Mesenchymal stem cell (in vitro differentiated cells and primary cell): ENCODE measurements at regions not wholly inside any gene's neighbourhood (a gene's known extent, or its start where the extent isn't known, plus 50 kb on each side); places are given as distances from the start of the nearest gene placed in this dataset.

Experiments
- DNase-seq: peaks from one replicate; pipeline ENCODE4 v3.0.0-alpha.2; 2013
- H2AFZ ChIP-seq: one replicate; pipeline ENCODE4 v1.6.1; 2013; ENCODE audit warnings: low read depth, mild to moderate bottlenecking, control low read depth, inconsistent platforms, low read length, moderate library complexity
- H2AK5ac ChIP-seq: 2 replicates; pipeline ENCODE4 v1.6.1; 2013; ENCODE audit warnings: low read length, moderate library complexity, mild to moderate bottlenecking, inconsistent platforms; ENCODE audit not compliant: severe bottlenecking
- H2BK120ac ChIP-seq: one replicate; pipeline ENCODE4 v1.6.1; 2013; ENCODE audit warnings: low read depth, mild to moderate bottlenecking, inconsistent platforms, low read length, moderate library complexity
- H2BK12ac ChIP-seq, 2 experiments: one replicate each; pipeline ENCODE4 v1.6.1; 2013; ENCODE audit warnings: inconsistent platforms in 2 of 2, low read length in 2 of 2, mild to moderate bottlenecking in 2 of 2, moderate library complexity in 2 of 2, control low read depth in 1 of 2
- H2BK15ac ChIP-seq: one replicate; pipeline ENCODE4 v1.6.1; 2013; ENCODE audit warnings: mild to moderate bottlenecking, low read depth, inconsistent platforms; ENCODE audit not compliant: poor library complexity, severe bottlenecking
- H2BK5ac ChIP-seq: 2 replicates; pipeline ENCODE4 v1.6.1; 2013; ENCODE audit warnings: low read depth, mild to moderate bottlenecking, low read length, control low read depth, inconsistent platforms; ENCODE audit not compliant: poor library complexity, severe bottlenecking
- H3K14ac ChIP-seq, 2 experiments: one replicate each; pipeline ENCODE4 v1.6.1; 2013; ENCODE audit warnings: inconsistent platforms in 2 of 2, low read length in 2 of 2, control low read depth in 1 of 2, mild to moderate bottlenecking in 1 of 2, moderate library complexity in 1 of 2
- H3K18ac ChIP-seq, 2 experiments: one replicate each; pipeline ENCODE4 v1.6.1; 2013; ENCODE audit warnings: inconsistent platforms in 2 of 2, low read length in 2 of 2, control low read depth in 1 of 2, low read depth in 1 of 2, mild to moderate bottlenecking in 1 of 2
- H3K23ac ChIP-seq, 2 experiments: one replicate each; pipeline ENCODE4 v1.6.1; 2013; ENCODE audit warnings: inconsistent platforms in 2 of 2, low read length in 2 of 2, mild to moderate bottlenecking in 2 of 2, moderate library complexity in 2 of 2, control low read depth in 1 of 2
- H3K27ac ChIP-seq: 2 replicates; pipeline ENCODE4 v1.5.1; 2013; ENCODE audit warnings: mild to moderate bottlenecking, moderate library complexity, low read length, control low read depth, inconsistent platforms; ENCODE audit not compliant: poor library complexity, severe bottlenecking
- H3K27me3 ChIP-seq, 2 experiments: 2 replicates each; pipeline versions ENCODE4 v1.6.1 to v1.7.0; 2013; ENCODE audit warnings: low read length in 2 of 2, mild to moderate bottlenecking in 2 of 2, moderate library complexity in 2 of 2, control low read depth in 1 of 2, inconsistent platforms in 1 of 2; ENCODE audit not compliant: control insufficient read depth in 1 of 2, insufficient read depth in 1 of 2
- H3K36me3 ChIP-seq, 2 experiments: 2 replicates each; pipeline versions ENCODE4 v1.6.1 to v1.7.0; 2013; ENCODE audit warnings: low read length in 2 of 2, control low read depth in 1 of 2, inconsistent platforms in 1 of 2, low read depth in 1 of 2, mild to moderate bottlenecking in 1 of 2; ENCODE audit not compliant: insufficient read depth in 2 of 2, control insufficient read depth in 1 of 2
- H3K4ac ChIP-seq, 2 experiments: one replicate each; pipeline ENCODE4 v1.6.1; 2013; ENCODE audit warnings: inconsistent platforms in 2 of 2, low read length in 2 of 2, mild to moderate bottlenecking in 2 of 2, moderate library complexity in 2 of 2, control low read depth in 1 of 2, low read depth in 1 of 2
- H3K4me1 ChIP-seq: 2 replicates; pipeline ENCODE4 v1.6.1; 2013; ENCODE audit warnings: low read depth, low read length, control low read depth; ENCODE audit not compliant: control insufficient read depth, insufficient read depth
- H3K4me2 ChIP-seq: 2 replicates; pipeline ENCODE4 v1.6.1; 2013; ENCODE audit warnings: low read length, mild to moderate bottlenecking, inconsistent platforms; ENCODE audit not compliant: poor library complexity, severe bottlenecking
- H3K4me3 ChIP-seq, 2 experiments: 2 replicates each; pipeline versions ENCODE4 v1.5.1 to v1.7.0; 2013; ENCODE audit warnings: low read length in 2 of 2, mild to moderate bottlenecking in 2 of 2, control low read depth in 1 of 2, low read depth in 1 of 2; ENCODE audit not compliant: insufficient read depth in 1 of 2
- H3K79me1 ChIP-seq: replicated peaks from 2 replicates; pipeline ENCODE4 v1.6.1; 2013; ENCODE audit warnings: mild to moderate bottlenecking, control low read depth, low read length, inconsistent platforms; ENCODE audit not compliant: poor library complexity, severe bottlenecking
- H3K9ac ChIP-seq: 2 replicates; pipeline ENCODE4 v1.7.0; 2013; ENCODE audit warnings: mild to moderate bottlenecking, low read length, moderate library complexity
- H3K9me3 ChIP-seq: 2 replicates; pipeline ENCODE4 v1.7.0; 2013; ENCODE audit warnings: mild to moderate bottlenecking, low read length; ENCODE audit not compliant: control insufficient read depth
- H4K8ac ChIP-seq: one replicate; pipeline ENCODE4 v1.6.1; 2013; ENCODE audit warnings: inconsistent platforms, mild to moderate bottlenecking, low read length, moderate library complexity
- H4K91ac ChIP-seq: one replicate; pipeline ENCODE4 v1.6.1; 2013; ENCODE audit warnings: mild to moderate bottlenecking, low read length, inconsistent platforms
- WGBS: methylation state at CpG from one replicate; pipeline ENCODE4 v1.1.7; 2013; ENCODE audit warnings: mixed read lengths; 5-methylcytosine and 5-hydroxymethylcytosine counted together

DNA sequence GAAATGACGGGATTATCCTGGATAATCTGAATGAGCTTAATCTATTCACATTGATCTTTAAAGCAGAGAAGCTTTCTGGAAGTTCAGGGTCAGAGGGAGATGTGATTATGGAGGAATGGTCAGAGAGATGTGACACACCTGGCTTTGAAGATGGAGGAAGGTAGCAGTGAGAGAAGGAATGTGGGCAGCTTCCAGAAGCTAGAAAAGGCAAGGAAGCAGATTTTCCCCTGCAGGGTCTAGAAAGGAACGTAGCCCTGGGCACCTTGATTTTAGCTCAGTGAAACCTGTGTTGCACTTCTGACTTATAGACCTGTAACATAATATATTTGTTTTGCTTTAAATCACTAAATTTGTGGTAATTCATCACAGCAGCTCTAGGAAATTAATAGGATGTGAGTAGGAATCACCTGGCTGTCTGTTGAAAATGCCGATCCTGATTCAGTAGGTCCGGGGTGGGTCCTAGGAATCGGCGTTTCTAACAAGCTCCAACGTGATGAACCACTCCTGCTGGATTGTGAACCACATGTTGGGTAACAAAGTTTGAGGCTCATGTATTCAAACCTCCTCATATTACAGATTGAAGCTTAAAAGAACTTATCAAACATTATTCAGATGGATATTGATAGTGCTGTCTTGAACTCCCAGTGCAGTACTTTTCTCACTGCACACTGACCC lies 157.0 kb downstream of the GJA1 start:
- H2AFZ ChIP-seq: no peak overlapping the region
- no peak overlapping the region for H4K91ac ChIP-seq
- no peaks in the 10 kb centered on the region for H3K79me1 ChIP-seq
- H3K9me3 ChIP-seq: no peaks in the 10 kb centered on the region
- H3K36me3 ChIP-seq: no peaks in the 10 kb centered on the region
- no peak overlapping the region for H3K14ac ChIP-seq
- no peak overlapping the region for H3K27ac ChIP-seq
- no peak overlapping the region for H2BK15ac ChIP-seq
- H3K4me2 ChIP-seq: peak overlapping the region; percentile 3
- peak overlapping the region in 1 of 2 experiments; percentile 41 for H3K4ac ChIP-seq
- no peak overlapping the region for H3K9ac ChIP-seq
- DNase-seq: no peak
- no peaks in the 10 kb centered on the region for H3K27me3 ChIP-seq
- H2AK5ac ChIP-seq: no peak overlapping the region
- no peaks in the 10 kb centered on the region for H3K4me1 ChIP-seq
- H4K8ac ChIP-seq: no peak overlapping the region
- no peak overlapping the region for H3K4me3 ChIP-seq
- peak overlapping the region; percentile 78 to 90 for H2BK12ac ChIP-seq
- peak overlapping the region; percentile 73 to 76 for H3K18ac ChIP-seq
- H3K23ac ChIP-seq: no peak overlapping the region
- H2BK120ac ChIP-seq: no peak overlapping the region
- no peak overlapping the region for H2BK5ac ChIP-seq
- WGBS: 97% methylated on average over 5 of the region's 7 CpGs

GRCh38 chr6:121593011-121593641 lies 157.7 kb downstream of the GJA1 start:
- DNase-seq: peak; percentile 56
- no peaks in the 10 kb centered on the region for H3K36me3 ChIP-seq
- peak overlapping the region; percentile 3 for H4K91ac ChIP-seq
- H3K27ac ChIP-seq: no peak overlapping the region
- no peak overlapping the region for H2BK15ac ChIP-seq
- WGBS: 55% methylated on average over 3 of the region's 3 CpGs
- H2BK5ac ChIP-seq: no peak overlapping the region
- peak overlapping the region; percentile 52 to 63 for H2BK12ac ChIP-seq
- peak overlapping the region; percentile 80 for H4K8ac ChIP-seq
- peak overlapping the region; percentile 24 to 67 for H3K4ac ChIP-seq
- H2AK5ac ChIP-seq: no peak overlapping the region
- no peak overlapping the region for H3K4me3 ChIP-seq
- H2BK120ac ChIP-seq: no peak overlapping the region
- peak overlapping the region; percentile 3 for H3K4me2 ChIP-seq
- H3K9ac ChIP-seq: no peak overlapping the region
- peak overlapping the region; percentile 42 for H2AFZ ChIP-seq
- no peak overlapping the region for H3K23ac ChIP-seq
- no peaks in the 10 kb centered on the region for H3K27me3 ChIP-seq
- no peak overlapping the region for H3K14ac ChIP-seq
- H3K18ac ChIP-seq: peak overlapping the region; percentile 40 to 70
- no peaks in the 10 kb centered on the region for H3K79me1 ChIP-seq
- no peaks in the 10 kb centered on the region for H3K4me1 ChIP-seq
- no peaks in the 10 kb centered on the region for H3K9me3 ChIP-seq

DNA sequence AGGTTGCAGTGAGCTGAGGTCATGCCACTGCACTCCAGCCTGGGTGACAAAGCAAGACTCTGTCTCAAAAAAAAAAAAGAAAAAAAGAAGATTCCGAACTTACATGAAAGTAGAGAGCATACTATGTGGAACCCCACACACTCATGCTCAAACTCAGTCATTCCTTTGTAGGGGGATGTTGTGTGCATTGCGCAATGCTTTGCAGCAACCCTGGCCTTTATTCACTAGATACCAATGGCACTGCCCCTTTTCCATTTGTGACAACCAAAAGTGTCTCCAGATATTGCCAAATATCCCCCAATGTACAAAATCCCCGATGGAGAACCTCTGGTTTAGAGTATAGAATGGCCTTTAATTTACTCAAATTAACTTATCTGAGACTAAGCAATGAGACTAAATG lies 158.6 kb downstream of the GJA1 start:
- Histone ChIP-seq H3K14ac (no peak overlapping the region), H2BK120ac (no peak overlapping the region), H2AFZ (no peak overlapping the region), H3K9me3 (no peaks in the 10 kb centered on the region), H3K4me1 (no peaks in the 10 kb centered on the region), H2BK5ac (no peak overlapping the region), H4K91ac (peak overlapping the region; percentile 74), H3K18ac (peak overlapping the region; percentile 41 to 61), H3K9ac (no peak overlapping the region), H2BK15ac (no peak overlapping the region), H3K27ac (no peak overlapping the region), H3K23ac (no peak overlapping the region), H3K27me3 (no peaks in the 10 kb centered on the region), H3K4me3 (no peak overlapping the region), H3K4ac (peak overlapping the region in 1 of 2 experiments; percentile 49), H2AK5ac (no peak overlapping the region), H2BK12ac (peak overlapping the region in 1 of 2 experiments; percentile 21), H3K79me1 (no peaks in the 10 kb centered on the region), H4K8ac (peak overlapping the region; percentile 71), H3K36me3 (no peaks in the 10 kb centered on the region), H3K4me2 (no peak overlapping the region)
- 86% methylated on average over 2 of the region's 3 CpGs for WGBS
- DNase-seq: no peak

DNA sequence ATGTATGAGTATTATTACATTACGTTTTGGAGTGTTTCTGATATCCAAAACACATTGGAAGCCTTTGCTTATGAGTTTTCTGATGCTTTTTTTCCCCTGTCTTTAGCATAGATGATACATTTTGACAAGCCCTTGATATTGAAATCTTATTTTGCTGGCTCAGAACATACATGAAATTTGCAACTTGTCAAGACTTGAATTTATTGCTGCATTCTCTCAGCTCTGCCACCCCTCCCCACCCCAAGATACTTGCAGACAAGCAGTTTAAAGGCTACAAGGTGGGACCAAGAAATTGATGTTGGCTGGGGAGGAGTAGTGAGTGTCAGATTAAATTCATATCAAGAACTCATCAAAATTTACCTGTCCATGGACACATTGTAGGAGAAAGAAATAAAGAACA lies 160.2 kb downstream of the GJA1 start:
- H4K8ac ChIP-seq: no peak overlapping the region
- no peak overlapping the region for H2BK15ac ChIP-seq
- DNase-seq: no peak

More for the DNA sequence above, 160.2 kb downstream of the GJA1 start:
- H3K4me2 ChIP-seq: no peak overlapping the region
- no peaks in the 10 kb centered on the region for H3K79me1 ChIP-seq
- H2AK5ac ChIP-seq: no peak overlapping the region
- no peaks in the 10 kb centered on the region for H3K36me3 ChIP-seq
- H3K14ac ChIP-seq: no peak overlapping the region
- H3K18ac ChIP-seq: no peak overlapping the region
- H3K9ac ChIP-seq: no peak overlapping the region
- H3K23ac ChIP-seq: no peak overlapping the region
- no peak overlapping the region for H2BK120ac ChIP-seq
- no peaks in the 10 kb centered on the region for H3K4me1 ChIP-seq
- H3K4me3 ChIP-seq: no peak overlapping the region
- no peak overlapping the region for H4K91ac ChIP-seq
- H3K9me3 ChIP-seq: no peaks in the 10 kb centered on the region
- H3K27ac ChIP-seq: no peak overlapping the region
- no peak overlapping the region for H3K4ac ChIP-seq
- no CpG with 5 or more reads among the region's 1 CpG for WGBS
- H2AFZ ChIP-seq: no peak overlapping the region
- no peak overlapping the region for H2BK5ac ChIP-seq
- H2BK12ac ChIP-seq: no peak overlapping the region
- no peaks in the 10 kb centered on the region for H3K27me3 ChIP-seq
